ENCODE measurements at regions not wholly inside any gene's neighbourhood (a gene's known extent, or its start where the extent isn't known, plus 50 kb on each side); places are given as distances from the start of the nearest gene placed in this dataset.

GRCh38 chr18:45553723-45554388, 61.4 kb upstream of the SLC14A2 start:
- H3K9me3 ChIP-seq (ENCODE audit: control insufficient read depth, low read depth, low read length): no peaks in the 10 kb centered on the region
- H3K27me3 ChIP-seq (ENCODE audit: control insufficient read depth, extremely low read depth, insufficient read depth, low read length): no peaks in the 10 kb centered on the region
- H3K4me2 ChIP-seq (ENCODE audit: control insufficient read depth, extremely low read depth, insufficient read depth, low read depth, low read length): no peak overlapping the region
- FAIRE-seq (no peak), DNase-seq (ENCODE audit: low read depth, low spot score) (no peak)
- H3K4me1 ChIP-seq (ENCODE audit: control insufficient read depth, extremely low read depth, insufficient read depth, low read length): peaks cover 14% of the 10 kb centered on the region
- H3K36me3 ChIP-seq (ENCODE audit: control insufficient read depth in 2 of 2, extremely low read depth in 1 of 2, insufficient read depth in 2 of 2, low read length in 2 of 2): no peaks in the 10 kb centered on the region
- no peaks in the 10 kb centered on the region for H3K9me1 ChIP-seq (ENCODE audit: control insufficient read depth, extremely low read depth, insufficient read depth, low read length)
- H4K20me1 ChIP-seq (ENCODE audit: control insufficient read depth, extremely low read depth, insufficient read depth, low read length): no peaks in the 10 kb centered on the region
- no peak overlapping the region for H3K27ac ChIP-seq (ENCODE audit: control insufficient read depth, insufficient read depth, low read length)
- H3K4me3 ChIP-seq (ENCODE audit: control insufficient read depth in 2 of 3, extremely low read depth in 1 of 3, insufficient read depth in 2 of 3, low read depth in 1 of 3, low read length in 3 of 3): no peak overlapping the region
- TF ChIP-seq CTCF (optimal IDR thresholded peaks at IDR 0.05 in 1 of 3, IDR thresholded peaks at IDR 0.05 in 1 of 3, conservative IDR thresholded peaks at IDR 0.05 in 1 of 3; ENCODE audit: extremely low read depth in 1 of 3, insufficient read depth in 2 of 3, low read length in 3 of 3) (no peak), EZH2 (IDR thresholded peaks at IDR 0.05; ENCODE audit: low read length) (no peak)
- H3K79me2 ChIP-seq (ENCODE audit: control insufficient read depth, insufficient read depth, low read length): no peaks in the 10 kb centered on the region
- H3K9ac ChIP-seq (ENCODE audit: control insufficient read depth, extremely low read depth, insufficient read depth, low read length): no peak overlapping the region
- dilution Hi-C loops (cut with MboI; ENCODE audit: extremely low pct_ligation_motif_present, low sequenced_read_pairs): no loop called here
- H2AFZ ChIP-seq (ENCODE audit: control insufficient read depth, low read length): no peak overlapping the region

GRCh38 chr18:45554389-45554737, 60.9 kb upstream of the SLC14A2 start:
- H2AFZ ChIP-seq (ENCODE audit: control insufficient read depth, low read length): no peak overlapping the region
- H3K4me2 ChIP-seq (ENCODE audit: control insufficient read depth, extremely low read depth, insufficient read depth, low read depth, low read length): no peak overlapping the region
- no peak overlapping the region for H3K4me3 ChIP-seq (ENCODE audit: control insufficient read depth in 2 of 3, extremely low read depth in 1 of 3, insufficient read depth in 2 of 3, low read depth in 1 of 3, low read length in 3 of 3)
- H4K20me1 ChIP-seq (ENCODE audit: control insufficient read depth, extremely low read depth, insufficient read depth, low read length): no peaks in the 10 kb centered on the region
- H3K36me3 ChIP-seq (ENCODE audit: control insufficient read depth in 2 of 2, extremely low read depth in 1 of 2, insufficient read depth in 2 of 2, low read length in 2 of 2): no peaks in the 10 kb centered on the region
- dilution Hi-C loops (cut with MboI; ENCODE audit: extremely low pct_ligation_motif_present, low sequenced_read_pairs): no loop called here
- no peak overlapping the region for H3K9ac ChIP-seq (ENCODE audit: control insufficient read depth, extremely low read depth, insufficient read depth, low read length)
- H3K27ac ChIP-seq (ENCODE audit: control insufficient read depth, insufficient read depth, low read length): no peak overlapping the region
- peaks cover 14% of the 10 kb centered on the region for H3K4me1 ChIP-seq (ENCODE audit: control insufficient read depth, extremely low read depth, insufficient read depth, low read length)
- TF ChIP-seq EZH2 (IDR thresholded peaks at IDR 0.05; ENCODE audit: low read length): no peak
- no peak for TF ChIP-seq CTCF (optimal IDR thresholded peaks at IDR 0.05 in 1 of 3, IDR thresholded peaks at IDR 0.05 in 1 of 3, conservative IDR thresholded peaks at IDR 0.05 in 1 of 3; ENCODE audit: extremely low read depth in 1 of 3, insufficient read depth in 2 of 3, low read length in 3 of 3)
- no peaks in the 10 kb centered on the region for H3K79me2 ChIP-seq (ENCODE audit: control insufficient read depth, insufficient read depth, low read length)
- H3K9me1 ChIP-seq (ENCODE audit: control insufficient read depth, extremely low read depth, insufficient read depth, low read length): no peaks in the 10 kb centered on the region
- DNase-seq (ENCODE audit: low read depth, low spot score): no peak
- no peak for FAIRE-seq
- no peaks in the 10 kb centered on the region for H3K27me3 ChIP-seq (ENCODE audit: control insufficient read depth, extremely low read depth, insufficient read depth, low read length)
- H3K9me3 ChIP-seq (ENCODE audit: control insufficient read depth, low read depth, low read length): no peaks in the 10 kb centered on the region
